Neuronal stem cell (in vitro differentiated cells): ENCODE measurements at regions not wholly inside any gene's neighbourhood (a gene's known extent, or its start where the extent isn't known, plus 50 kb on each side); places are given as distances from the start of the nearest gene placed in this dataset.
A peak's percentile ranks its signal among the peaks of the same experiment; 100 is the strongest.

Source experiments
- DNase-seq: peaks from one replicate; pipeline ENCODE4 v3.0.0-alpha.2; 2013; ENCODE audit warnings: low spot score
- H2AFZ ChIP-seq: one replicate; pipeline ENCODE4 v1.6.1; 2013; ENCODE audit warnings: mild to moderate bottlenecking, low read length, inconsistent platforms
- H2AK5ac ChIP-seq: 2 replicates; pipeline ENCODE4 v1.6.1; 2013; ENCODE audit warnings: low read depth, mild to moderate bottlenecking, inconsistent platforms, low read length, moderate library complexity, mixed read lengths
- H2BK120ac ChIP-seq: 2 replicates; pipeline ENCODE4 v1.6.1; 2013; ENCODE audit warnings: low read depth, mild to moderate bottlenecking, inconsistent platforms, low read length, moderate library complexity, mixed read lengths
- H2BK12ac ChIP-seq: one replicate; pipeline ENCODE4 v1.6.1; 2013; ENCODE audit warnings: low read length, inconsistent platforms
- H2BK15ac ChIP-seq: 2 replicates; pipeline ENCODE4 v1.6.1; 2013; ENCODE audit warnings: mild to moderate bottlenecking, low read length, inconsistent platforms, mixed read lengths
- H2BK5ac ChIP-seq: one replicate; pipeline ENCODE4 v1.6.1; 2013; ENCODE audit warnings: inconsistent platforms, mild to moderate bottlenecking, low read length, moderate library complexity
- H3K14ac ChIP-seq: one replicate; pipeline ENCODE4 v1.6.1; 2013; ENCODE audit warnings: low read length, inconsistent platforms
- H3K18ac ChIP-seq: 2 replicates; pipeline ENCODE4 v1.6.1; 2013; ENCODE audit warnings: low read length, inconsistent platforms
- H3K23ac ChIP-seq: 2 replicates; pipeline ENCODE4 v1.6.1; 2013; ENCODE audit warnings: low read depth, mild to moderate bottlenecking, mixed read lengths, low read length, inconsistent platforms; ENCODE audit not compliant: poor library complexity
- H3K27ac ChIP-seq: replicated peaks from 3 replicates; pipeline ENCODE4 v1.5.1; 2013; ENCODE audit warnings: low read length, inconsistent platforms
- H3K27me3 ChIP-seq, 3 experiments: 2 replicates each; pipeline ENCODE4 v1.6.1; 2013; ENCODE audit warnings: low read length in 3 of 3, mild to moderate bottlenecking in 2 of 3, inconsistent platforms in 1 of 3, low read depth in 1 of 3, mixed read lengths in 1 of 3, moderate library complexity in 1 of 3; ENCODE audit not compliant: control insufficient read depth in 3 of 3, insufficient read depth in 3 of 3
- H3K36me3 ChIP-seq, 2 donors: replicated peaks in 1 of 2; 2 replicates each; pipeline ENCODE4 v1.6.1; 2013; ENCODE audit warnings: low read length in 2 of 2; ENCODE audit not compliant: control insufficient read depth in 2 of 2, insufficient read depth in 2 of 2
- H3K4ac ChIP-seq: 2 replicates; pipeline ENCODE4 v1.6.1; 2013; ENCODE audit warnings: inconsistent platforms, mild to moderate bottlenecking, low read length, moderate library complexity
- H3K4me1 ChIP-seq, 2 donors: 1 replicate in 1 of 2; 2 replicates in 1 of 2; pipeline ENCODE4 v1.6.1; 2013; ENCODE audit warnings: low read length in 2 of 2, low read depth in 1 of 2; ENCODE audit not compliant: control insufficient read depth in 2 of 2, insufficient read depth in 1 of 2
- H3K4me2 ChIP-seq: one replicate; pipeline ENCODE4 v1.6.1; 2013; ENCODE audit warnings: mild to moderate bottlenecking, low read length, inconsistent platforms; ENCODE audit not compliant: insufficient read depth, poor library complexity, severe bottlenecking
- H3K4me3 ChIP-seq, 2 donors: 2 replicates each; pipeline ENCODE4 v1.5.1; 2013; ENCODE audit warnings: low read length in 2 of 2, mild to moderate bottlenecking in 2 of 2, inconsistent platforms in 1 of 2, moderate library complexity in 1 of 2
- H3K79me1 ChIP-seq: one replicate; pipeline ENCODE4 v1.6.1; 2013; ENCODE audit warnings: low read depth, mild to moderate bottlenecking, inconsistent platforms, low read length, moderate library complexity
- H3K9ac ChIP-seq: one replicate; pipeline ENCODE4 v1.6.1; 2013; ENCODE audit warnings: mild to moderate bottlenecking, low read depth, low read length, inconsistent platforms; ENCODE audit not compliant: poor library complexity
- H3K9me3 ChIP-seq, 2 donors: replicated peaks in 1 of 2; 2 replicates each; pipeline versions ENCODE3 to v1.6.1; 2013; ENCODE audit warnings: low read length in 2 of 2, mild to moderate bottlenecking in 2 of 2, inconsistent platforms in 1 of 2, low read depth in 1 of 2, mixed read lengths in 1 of 2, moderate library complexity in 1 of 2; ENCODE audit not compliant: control insufficient read depth in 2 of 2, insufficient read depth in 1 of 2
- H4K8ac ChIP-seq: one replicate; pipeline ENCODE4 v1.6.1; 2013; ENCODE audit warnings: low read depth, mild to moderate bottlenecking, inconsistent platforms, low read length, moderate library complexity
- H4K91ac ChIP-seq: one replicate; pipeline ENCODE4 v1.6.1; 2013; ENCODE audit warnings: low read length, low read depth, mild to moderate bottlenecking, inconsistent platforms; ENCODE audit not compliant: poor library complexity
- WGBS, 2 donors: extraction: QIAGEN DNeasy Blood & Tissue Kit; methylation state at CpG; one replicate each; pipeline ENCODE4 v1.1.7; 2013; ENCODE audit warnings: missing lambda C conversion rate in 2 of 2, mixed read lengths in 1 of 2; ENCODE audit not compliant: insufficient read length in 2 of 2, insufficient replicate concordance in 1 of 2; ENCODE audit errors: extremely low coverage in 2 of 2; 5-methylcytosine and 5-hydroxymethylcytosine counted together

DNA sequence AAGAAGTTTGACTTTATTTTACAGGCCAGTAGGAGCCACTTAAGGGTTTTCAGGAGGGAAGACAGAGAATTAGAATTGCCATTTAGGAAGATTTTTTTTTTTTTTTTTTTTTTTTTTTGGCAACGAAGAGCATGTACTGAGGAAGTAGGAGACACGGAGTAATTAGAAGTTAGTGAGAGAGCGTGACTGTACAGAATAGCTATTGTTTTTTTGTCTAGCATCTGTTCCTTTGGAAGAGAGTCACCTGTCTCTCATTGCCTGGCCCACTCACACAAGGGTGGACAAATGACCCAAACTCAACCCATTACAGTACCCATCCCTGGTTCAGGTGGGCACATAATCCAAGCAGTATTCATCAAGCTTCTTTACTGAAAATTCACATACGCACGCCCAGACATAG is 166.7 kb downstream of the LACC1 start:
- Histone ChIP-seq H2BK15ac (no peak overlapping the region), H3K9me3 (no peaks in the 10 kb centered on the region), H3K9ac (no peak overlapping the region), H3K4me3 (no peak overlapping the region), H3K27ac (no peak overlapping the region), H3K79me1 (no peaks in the 10 kb centered on the region), H2BK12ac (no peak overlapping the region), H3K18ac (no peak overlapping the region), H4K91ac (no peak overlapping the region), H3K4me1 (peaks cover 15 to 23% of the 10 kb centered on the region in 2 donors), H3K36me3 (no peaks in the 10 kb centered on the region), H2BK5ac (no peak overlapping the region), H3K4me2 (no peak overlapping the region), H3K14ac (no peak overlapping the region), H3K23ac (no peak overlapping the region), H4K8ac (no peak overlapping the region), H2AFZ (no peak overlapping the region), H3K4ac (no peak overlapping the region), H3K27me3 (no peaks in the 10 kb centered on the region), H2AK5ac (no peak overlapping the region), H2BK120ac (no peak overlapping the region)
- DNase-seq, result no peak
- no CpG with 5 or more reads among the region's 5 CpGs for WGBS, 2 donors

DNA sequence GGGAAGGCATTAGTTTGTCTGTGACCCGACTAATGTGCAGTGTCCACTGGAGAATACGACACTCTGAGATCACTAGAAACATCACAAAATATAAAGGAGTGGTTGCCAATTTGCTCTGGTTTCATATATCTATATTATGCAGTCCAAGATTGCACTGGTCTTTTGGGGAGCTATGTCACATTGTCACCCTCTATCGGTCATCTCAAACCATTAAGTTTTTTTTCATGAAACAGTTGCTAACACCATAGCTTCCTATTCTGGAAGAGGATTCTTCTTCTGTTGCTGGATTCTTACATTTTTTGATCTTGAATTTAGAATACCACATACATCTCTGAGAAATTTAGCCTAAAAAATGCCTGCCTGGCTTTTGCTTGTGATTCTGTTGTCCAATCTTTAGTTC is 168.6 kb downstream of the LACC1 start:
- Histone ChIP-seq H3K79me1 (no peaks in the 10 kb centered on the region), H3K14ac (no peak overlapping the region), H3K4me1 (peaks cover 21 to 35% of the 10 kb centered on the region in 2 donors), H2AFZ (no peak overlapping the region), H3K4me2 (no peak overlapping the region), H3K27me3 (no peaks in the 10 kb centered on the region), H2BK15ac (no peak overlapping the region), H2BK5ac (no peak overlapping the region), H4K8ac (no peak overlapping the region), H3K36me3 (no peaks in the 10 kb centered on the region), H2BK12ac (no peak overlapping the region), H3K9ac (no peak overlapping the region), H3K9me3 (no peaks in the 10 kb centered on the region), H3K27ac (no peak overlapping the region), H3K23ac (no peak overlapping the region), H2BK120ac (no peak overlapping the region), H4K91ac (no peak overlapping the region), H3K4me3 (no peak overlapping the region), H2AK5ac (no peak overlapping the region), H3K4ac (no peak overlapping the region), H3K18ac (no peak overlapping the region)
- no CpG with 5 or more reads among the region's 3 CpGs for WGBS, 2 donors
- no peak for DNase-seq

- H3K23ac ChIP-seq, result no peak overlapping the region
- H3K27me3 ChIP-seq, result no peaks in the 10 kb centered on the region
- no peak overlapping the region for H4K8ac ChIP-seq
- H3K36me3 ChIP-seq, result no peaks in the 10 kb centered on the region
- H2BK12ac ChIP-seq, result no peak overlapping the region
- H2BK15ac ChIP-seq, result no peak overlapping the region
- H2AK5ac ChIP-seq, result no peak overlapping the region
- no peaks in the 10 kb centered on the region for H3K79me1 ChIP-seq
- no peak overlapping the region for H3K4ac ChIP-seq
- no peak for DNase-seq
- no peak overlapping the region for H3K18ac ChIP-seq
- peak overlapping the region; percentile 61 for H2AFZ ChIP-seq
- no peak overlapping the region for H3K27ac ChIP-seq
- H3K9me3 ChIP-seq, result no peaks in the 10 kb centered on the region
- H2BK120ac ChIP-seq, result no peak overlapping the region
- peaks cover 24 to 38% of the 10 kb centered on the region in 2 donors for H3K4me1 ChIP-seq
- H2BK5ac ChIP-seq, result no peak overlapping the region
- H3K14ac ChIP-seq, result no peak overlapping the region
- no peak overlapping the region for H3K9ac ChIP-seq
- no peak overlapping the region for H3K4me2 ChIP-seq
- WGBS, 2 donors, result no CpG with 5 or more reads among the region's 3 CpGs
- H3K4me3 ChIP-seq, result no peak overlapping the region
- no peak overlapping the region for H4K91ac ChIP-seq
Measured at GRCh38 chr13:44049081-44049945, 169.6 kb downstream of the LACC1 start.

GRCh38 chr13:44050450-44051063 is 170.9 kb downstream of the LACC1 start:
- no peak overlapping the region for H3K4ac ChIP-seq
- H3K36me3 ChIP-seq, result no peaks in the 10 kb centered on the region
- no peak overlapping the region for H2BK12ac ChIP-seq
- no peak overlapping the region for H3K27ac ChIP-seq
- no peak overlapping the region for H2AFZ ChIP-seq
- no CpG with 5 or more reads among the region's 3 CpGs for WGBS, 2 donors
- H2BK120ac ChIP-seq, result no peak overlapping the region
- H3K4me2 ChIP-seq, result no peak overlapping the region
- no peak overlapping the region for H2BK15ac ChIP-seq
- no peaks in the 10 kb centered on the region for H3K79me1 ChIP-seq
- no peak overlapping the region for H3K18ac ChIP-seq
- H3K14ac ChIP-seq, result no peak overlapping the region
- H3K9me3 ChIP-seq, result no peaks in the 10 kb centered on the region
- no peak overlapping the region for H3K23ac ChIP-seq
- no peak for DNase-seq
- H2BK5ac ChIP-seq, result no peak overlapping the region
- H3K9ac ChIP-seq, result no peak overlapping the region
- peaks cover 16 to 30% of the 10 kb centered on the region in 2 donors for H3K4me1 ChIP-seq
- H4K8ac ChIP-seq, result no peak overlapping the region
- no peak overlapping the region for H3K4me3 ChIP-seq
- H3K27me3 ChIP-seq, result no peaks in the 10 kb centered on the region
- no peak overlapping the region for H2AK5ac ChIP-seq
- no peak overlapping the region for H4K91ac ChIP-seq
